IPS-20b (cell line): ENCODE measurements at regions not wholly inside any gene's neighbourhood (a gene's known extent, or its start where the extent isn't known, plus 50 kb on each side); places are given as distances from the start of the nearest gene placed in this dataset.
"Not testable (repeated sequence)": the region's sequence is repeated elsewhere in the genome, so short reads cannot be mapped to it uniquely, and the experiment has no call there.

Experiments used
- H3K27ac ChIP-seq: one replicate; pipeline ENCODE4 v1.5.1; 2013; ENCODE audit warnings: low read length
- H3K27me3 ChIP-seq: 2 replicates; pipeline ENCODE4 v1.6.1; 2013; ENCODE audit warnings: mild to moderate bottlenecking, low read length, inconsistent platforms; ENCODE audit not compliant: insufficient read depth
- H3K36me3 ChIP-seq: 2 replicates; pipeline ENCODE4 v1.6.1; 2013; ENCODE audit warnings: low read depth, mild to moderate bottlenecking, inconsistent platforms, low read length, moderate library complexity; ENCODE audit not compliant: insufficient read depth
- H3K4me1 ChIP-seq: 2 replicates; pipeline ENCODE4 v1.6.1; 2013; ENCODE audit warnings: mild to moderate bottlenecking, control low read depth, inconsistent platforms, low read length, moderate library complexity; ENCODE audit not compliant: insufficient read depth
- H3K4me3 ChIP-seq: 2 replicates; pipeline ENCODE4 v1.5.1; 2013; ENCODE audit warnings: mild to moderate bottlenecking, low read length, inconsistent platforms
- H3K9ac ChIP-seq: 2 replicates; pipeline ENCODE4 v1.6.1; 2013; ENCODE audit warnings: low read depth, mild to moderate bottlenecking, inconsistent platforms, low read length, moderate library complexity
- H3K9me3 ChIP-seq: 2 replicates; pipeline ENCODE4 v1.6.1; 2013; ENCODE audit warnings: mild to moderate bottlenecking, low read depth, low read length, inconsistent platforms; ENCODE audit not compliant: insufficient read depth

GRCh38 chr4:12459126-12459525 lies 1025.0 kb downstream of the RAB28 start:
- Histone ChIP-seq H3K27ac (no peak overlapping the region), H3K4me1 (no peaks in the 10 kb centered on the region), H3K9ac (no peak overlapping the region), H3K36me3 (no peaks in the 10 kb centered on the region), H3K9me3 (peaks cover 18% of the 10 kb centered on the region), H3K27me3 (no peaks in the 10 kb centered on the region), H3K4me3 (no peak overlapping the region)

- no peaks in the 10 kb centered on the region for H3K27me3 ChIP-seq
- H3K9ac ChIP-seq = no peak overlapping the region
- H3K9me3 ChIP-seq = peaks cover 18% of the 10 kb centered on the region
- no peak overlapping the region for H3K4me3 ChIP-seq
- H3K27ac ChIP-seq = no peak overlapping the region
- H3K36me3 ChIP-seq = no peaks in the 10 kb centered on the region
- H3K4me1 ChIP-seq = no peaks in the 10 kb centered on the region
Observed at GRCh38 chr4:12458621-12459020, 1025.5 kb downstream of the RAB28 start.

- Histone ChIP-seq H3K27me3 (no peaks in the 10 kb centered on the region), H3K4me1 (no peaks in the 10 kb centered on the region), H3K9ac (no peak overlapping the region), H3K27ac (no peak overlapping the region), H3K4me3 (no peak overlapping the region), H3K9me3 (peaks cover 16% of the 10 kb centered on the region), H3K36me3 (no peaks in the 10 kb centered on the region)
Observed at GRCh38 chr4:12452291-12452690, 1023.6 kb upstream of the HS3ST1 start.

- no peaks in the 10 kb centered on the region for H3K27me3 ChIP-seq
Observed at GRCh38 chr4:12447451-12447850, 1018.8 kb upstream of the HS3ST1 start.

GRCh38 chr4:12446657-12447185 lies 1018.0 kb upstream of the HS3ST1 start:
- Histone ChIP-seq H3K36me3 (no peaks in the 10 kb centered on the region), H3K4me3 (no peak overlapping the region), H3K27ac (no peak overlapping the region), H3K9me3 (peaks cover 16% of the 10 kb centered on the region), H3K27me3 (no peaks in the 10 kb centered on the region), H3K9ac (no peak overlapping the region), H3K4me1 (no peaks in the 10 kb centered on the region)

More at GRCh38 chr4:12447451-12447850, 1018.8 kb upstream of the HS3ST1 start:
- peaks cover 16% of the 10 kb centered on the region for H3K9me3 ChIP-seq
- no peaks in the 10 kb centered on the region for H3K4me1 ChIP-seq
- no peaks in the 10 kb centered on the region for H3K36me3 ChIP-seq
- no peak overlapping the region for H3K4me3 ChIP-seq
- H3K9ac ChIP-seq = no peak overlapping the region
- no peak overlapping the region for H3K27ac ChIP-seq

- no peak overlapping the region for H3K9ac ChIP-seq
- H3K9me3 ChIP-seq = peaks cover 12% of the 10 kb centered on the region
- no peak overlapping the region for H3K27ac ChIP-seq
- H3K27me3 ChIP-seq = no peaks in the 10 kb centered on the region
- no peaks in the 10 kb centered on the region for H3K36me3 ChIP-seq
- H3K4me3 ChIP-seq = no peak overlapping the region
- H3K4me1 ChIP-seq = no peaks in the 10 kb centered on the region
Observed at GRCh38 chr4:12446256-12446655, 1017.6 kb upstream of the HS3ST1 start.

- H3K27me3 ChIP-seq = no peaks in the 10 kb centered on the region
- H3K36me3 ChIP-seq = no peaks in the 10 kb centered on the region
- H3K4me3 ChIP-seq = no peak overlapping the region
- no peak overlapping the region for H3K27ac ChIP-seq
- H3K9ac ChIP-seq = no peak overlapping the region
- H3K4me1 ChIP-seq = no peaks in the 10 kb centered on the region
- peaks cover 9% of the 10 kb centered on the region for H3K9me3 ChIP-seq
Observed at GRCh38 chr4:12445711-12446235, 1017.1 kb upstream of the HS3ST1 start.

GRCh38 chr4:12439633-12440305 lies 1011.1 kb upstream of the HS3ST1 start:
- Histone ChIP-seq H3K36me3 (no peaks in the 10 kb centered on the region), H3K4me1 (no peaks in the 10 kb centered on the region), H3K27ac (no peak overlapping the region), H3K4me3 (no peak overlapping the region), H3K27me3 (no peaks in the 10 kb centered on the region), H3K9me3 (no peaks in the 10 kb centered on the region; the same call in 1 of the 2 replicates), H3K9ac (no peak overlapping the region)

GRCh38 chr4:12431259-12431658 lies 1002.6 kb upstream of the HS3ST1 start:
- H3K9me3 ChIP-seq, H3K4me1 ChIP-seq, H3K36me3 ChIP-seq, H3K27me3 ChIP-seq, H3K4me3 ChIP-seq, H3K9ac ChIP-seq, H3K27ac ChIP-seq: not testable (repeated sequence)

GRCh38 chr4:12421364-12421763 lies 992.7 kb upstream of the HS3ST1 start:
- no peaks in the 10 kb centered on the region for H3K36me3 ChIP-seq
- H3K4me1 ChIP-seq = no peaks in the 10 kb centered on the region
- no peak overlapping the region for H3K9ac ChIP-seq
- no peak overlapping the region for H3K4me3 ChIP-seq
- no peak overlapping the region for H3K27ac ChIP-seq
- no peaks in the 10 kb centered on the region for H3K9me3 ChIP-seq
- no peaks in the 10 kb centered on the region for H3K27me3 ChIP-seq

GRCh38 chr4:12416755-12417154 lies 988.1 kb upstream of the HS3ST1 start:
- Histone ChIP-seq H3K9me3 (no peaks in the 10 kb centered on the region), H3K4me3 (no peak overlapping the region), H3K4me1 (no peaks in the 10 kb centered on the region), H3K9ac (no peak overlapping the region), H3K27ac (no peak overlapping the region), H3K27me3 (no peaks in the 10 kb centered on the region), H3K36me3 (no peaks in the 10 kb centered on the region)

GRCh38 chr4:12414181-12414812 lies 985.6 kb upstream of the HS3ST1 start:
- no peak overlapping the region for H3K9ac ChIP-seq

More at GRCh38 chr4:12414181-12414812, 985.6 kb upstream of the HS3ST1 start:
- H3K4me1 ChIP-seq = no peaks in the 10 kb centered on the region
- H3K27ac ChIP-seq = no peak overlapping the region
- no peaks in the 10 kb centered on the region for H3K36me3 ChIP-seq
- no peaks in the 10 kb centered on the region for H3K27me3 ChIP-seq
- H3K9me3 ChIP-seq = no peaks in the 10 kb centered on the region
- H3K4me3 ChIP-seq = no peak overlapping the region
